Left lung (tissue), 4 donors: ENCODE measurements at regions not wholly inside any gene's neighbourhood (a gene's known extent, or its start where the extent isn't known, plus 50 kb on each side); places are given as distances from the start of the nearest gene placed in this dataset.

Experiments
- ATAC-seq: fragments of 200-7000 bp; cut with Tn5 transposase; one replicate; pipeline ENCODE4 v1.9.1; 2020; ENCODE audit warnings: moderate library complexity
- DNase-seq, 4 donors: peaks; one replicate each; pipeline ENCODE4 v3.0.0-alpha.2; 2013 to 2020
- H3K27ac ChIP-seq, 2 donors: fragments of 200-600 bp; sonication (generic) in 1 of 2; one replicate each; pipeline versions ENCODE4 v1.5.0 to v1.8.0; 2020 to 2021
- H3K27me3 ChIP-seq, 2 donors: fragments of 200-600 bp; sonication (generic) in 1 of 2; one replicate each; pipeline versions ENCODE4 v1.5.0 to v1.8.0; 2020 to 2021
- H3K36me3 ChIP-seq, 2 donors: fragments of 200-600 bp; sonication (generic) in 1 of 2; one replicate each; pipeline versions ENCODE4 v1.5.0 to v1.8.0; 2020 to 2021
- H3K4me1 ChIP-seq, 2 donors: fragments of 200-600 bp; one replicate each; pipeline ENCODE4 v1.8.0; 2021
- H3K4me3 ChIP-seq, 2 donors: fragments of 200-600 bp; sonication (generic) in 1 of 2; one replicate each; pipeline versions ENCODE4 v1.5.0 to v1.8.0; 2020 to 2021; ENCODE audit warnings: mild to moderate bottlenecking in 1 of 2
- H3K9me3 ChIP-seq, 2 donors: fragments of 200-600 bp; sonication (generic) in 1 of 2; one replicate each; pipeline versions ENCODE4 v1.5.0 to v1.8.0; 2020 to 2021
- CTCF ChIP-seq, 2 donors: fragments of 200-600 bp; sonication (generic) in 1 of 2; IDR thresholded peaks; one replicate each; pipeline versions ENCODE4 v1.5.0 to v1.8.0; 2021; ENCODE audit warnings: antibody characterized with exemption in 2 of 2
- intact Hi-C, 2 donors: fragments of 100-400 bp; cut with DNase I; formaldehyde crosslinking; loops; one replicate each; pipeline versions ENCODE4 v1.11.2 to v1.14.2; 2022
- donor health status: DM: no; HTN: yes; CAD: no.
- donor health status: DM: no; HTN: no; CAD: no.

GRCh38 chr18:30903566-30903965 lies 139.0 kb downstream of the DSC3 start:
- DNase-seq: no peak
- H3K27ac ChIP-seq: no peak overlapping the region
- H3K27me3 ChIP-seq: no peaks in the 10 kb centered on the region
- H3K4me1 ChIP-seq: no peaks in the 10 kb centered on the region
- no peak overlapping the region for H3K4me3 ChIP-seq
- H3K36me3 ChIP-seq: no peaks in the 10 kb centered on the region
- TF ChIP-seq CTCF (IDR thresholded peaks at IDR 0.05): no peak
- intact Hi-C loops: no loop called here
- ATAC-seq: peak; percentile 52
- no peaks in the 10 kb centered on the region for H3K9me3 ChIP-seq

- DNase-seq (peak in 2 of 4 donors; percentile 33 to 54), ATAC-seq (peak; percentile 79)
- TF ChIP-seq CTCF (IDR thresholded peaks at IDR 0.05): peak in 1 of 2 donors; percentile 28
- Histone ChIP-seq H3K27me3 (no peaks in the 10 kb centered on the region), H3K9me3 (no peaks in the 10 kb centered on the region), H3K36me3 (no peaks in the 10 kb centered on the region), H3K27ac (no peak overlapping the region), H3K4me3 (no peak overlapping the region), H3K4me1 (no peaks in the 10 kb centered on the region)
- intact Hi-C loops: no loop called here
These were observed 152.8 kb downstream of the DSC3 start for GRCh38 chr18:30889519-30890301.

GRCh38 chr18:30888344-30888743 lies 154.2 kb downstream of the DSC3 start:
- Histone ChIP-seq H3K4me3 (no peak overlapping the region), H3K27ac (no peak overlapping the region)
- intact Hi-C loops: no loop called here

GRCh38 chr18:30886998-30887397 lies 155.5 kb downstream of the DSC3 start:
- no peaks in the 10 kb centered on the region for H3K36me3 ChIP-seq
- intact Hi-C loops: no loop called here
- H3K9me3 ChIP-seq: no peaks in the 10 kb centered on the region
- no peaks in the 10 kb centered on the region for H3K27me3 ChIP-seq
- H3K4me1 ChIP-seq: no peaks in the 10 kb centered on the region
- TF ChIP-seq CTCF (IDR thresholded peaks at IDR 0.05): no peak
- ATAC-seq: no peak
- H3K27ac ChIP-seq: no peak overlapping the region
- H3K4me3 ChIP-seq: no peak overlapping the region
- DNase-seq: no peak

More at GRCh38 chr18:30888344-30888743, 154.2 kb downstream of the DSC3 start:
- ATAC-seq (no peak), DNase-seq (no peak)
- Histone ChIP-seq H3K27me3 (no peaks in the 10 kb centered on the region), H3K36me3 (no peaks in the 10 kb centered on the region), H3K9me3 (no peaks in the 10 kb centered on the region), H3K4me1 (no peaks in the 10 kb centered on the region)
- TF ChIP-seq CTCF (IDR thresholded peaks at IDR 0.05): no peak

- Histone ChIP-seq H3K9me3 (no peaks in the 10 kb centered on the region), H3K36me3 (no peaks in the 10 kb centered on the region), H3K27me3 (no peaks in the 10 kb centered on the region), H3K27ac (no peak overlapping the region), H3K4me1 (no peaks in the 10 kb centered on the region), H3K4me3 (no peak overlapping the region)
- DNase-seq (no peak), ATAC-seq (no peak)
- TF ChIP-seq CTCF (IDR thresholded peaks at IDR 0.05): no peak
- intact Hi-C loops: no loop called here
These were observed 172.1 kb downstream of the DSC3 start for GRCh38 chr18:30870466-30870865.
